Fibroblast of upper back skin (primary cell): ENCODE measurements at regions not wholly inside any gene's neighbourhood (a gene's known extent, or its start where the extent isn't known, plus 50 kb on each side); places are given as distances from the start of the nearest gene placed in this dataset.
A peak's percentile ranks its signal among the peaks of the same experiment; 100 is the strongest.

Source experiments
- DNase-seq: peaks from one replicate; pipeline ENCODE4 v3.0.0-alpha.2; 2013

DNA sequence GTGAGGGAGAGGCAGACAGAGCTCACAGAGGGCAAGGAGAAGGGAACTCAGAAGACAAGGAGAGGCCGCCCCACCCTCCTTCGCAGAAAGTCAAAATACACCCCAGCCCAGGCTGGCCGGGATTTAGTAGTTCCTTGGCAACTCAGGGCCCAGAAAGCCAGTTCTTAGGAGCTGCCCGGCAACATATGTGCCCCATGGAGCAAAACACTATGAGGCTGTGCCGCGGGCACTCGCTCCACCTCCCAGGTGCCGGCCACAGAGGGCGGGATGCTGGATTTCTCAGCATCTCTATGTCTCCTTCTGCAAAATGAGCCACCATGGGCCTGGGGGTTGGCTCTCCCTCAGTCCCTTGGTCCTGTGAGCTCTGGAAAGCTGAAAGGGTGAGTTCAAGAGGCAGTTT, 93.8 kb upstream of the CACNA1A start:
- no peak for DNase-seq

DNA sequence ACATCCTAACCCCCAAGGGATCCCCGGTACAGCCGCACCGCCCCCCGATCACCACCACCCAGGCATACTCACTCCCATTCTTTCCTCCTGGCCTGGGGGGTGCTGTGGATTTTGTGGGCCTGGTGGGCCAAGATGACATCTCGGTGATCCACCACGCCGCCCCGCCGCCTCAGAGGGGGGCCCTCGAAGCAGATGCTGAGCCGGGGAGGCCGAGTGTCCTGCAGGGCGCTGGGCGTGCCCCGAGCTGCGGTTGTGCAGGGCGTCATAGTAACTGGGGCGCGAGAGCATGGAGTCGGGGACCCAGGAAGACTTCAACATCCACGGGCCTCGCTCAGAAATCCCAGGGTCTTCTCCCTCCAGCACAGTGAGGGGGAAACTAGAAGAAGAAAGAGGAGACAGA, 93.4 kb upstream of the CACNA1A start:
- DNase-seq = no peak

DNA sequence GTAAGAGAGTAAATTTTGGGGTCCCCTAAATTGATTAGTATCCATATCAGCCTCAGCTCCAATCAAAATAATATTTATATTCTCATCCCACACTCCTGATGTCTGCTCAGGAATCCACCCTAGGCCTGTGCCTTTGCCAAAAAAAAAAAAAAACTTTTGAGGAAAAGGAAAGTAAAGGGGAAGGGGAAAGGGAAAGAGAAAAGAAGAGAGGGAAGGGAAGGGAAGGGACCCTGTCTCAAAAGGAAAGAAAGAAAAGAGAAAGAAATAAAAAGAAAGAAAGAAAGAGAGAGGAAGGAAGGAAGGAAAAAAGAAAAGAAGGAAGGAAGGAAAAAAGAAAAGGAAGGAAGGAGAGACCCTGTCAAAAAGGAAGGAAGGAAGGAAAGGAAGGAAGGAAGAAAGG, 91.8 kb upstream of the CACNA1A start:
- no peak for DNase-seq

DNA sequence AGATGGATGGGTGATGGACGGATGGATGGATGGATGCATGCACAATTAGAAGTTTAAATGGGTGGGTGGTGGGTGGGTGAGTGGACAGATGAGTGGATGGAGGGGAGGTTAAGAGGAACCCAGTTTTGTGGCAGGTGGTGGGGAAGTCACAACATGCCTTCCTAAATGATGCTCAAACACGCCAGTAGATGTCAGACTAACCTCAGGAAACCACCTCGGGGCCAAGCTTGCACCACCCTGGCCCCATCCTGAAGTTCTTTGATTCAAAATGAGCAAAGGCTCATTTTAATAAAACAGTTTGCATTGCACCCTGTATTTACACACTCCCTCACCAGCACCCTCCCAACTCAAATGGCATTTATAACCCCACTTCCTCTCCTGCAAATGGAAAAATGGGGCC, 91.4 kb upstream of the CACNA1A start:
- DNase-seq = peak; percentile 71

DNA sequence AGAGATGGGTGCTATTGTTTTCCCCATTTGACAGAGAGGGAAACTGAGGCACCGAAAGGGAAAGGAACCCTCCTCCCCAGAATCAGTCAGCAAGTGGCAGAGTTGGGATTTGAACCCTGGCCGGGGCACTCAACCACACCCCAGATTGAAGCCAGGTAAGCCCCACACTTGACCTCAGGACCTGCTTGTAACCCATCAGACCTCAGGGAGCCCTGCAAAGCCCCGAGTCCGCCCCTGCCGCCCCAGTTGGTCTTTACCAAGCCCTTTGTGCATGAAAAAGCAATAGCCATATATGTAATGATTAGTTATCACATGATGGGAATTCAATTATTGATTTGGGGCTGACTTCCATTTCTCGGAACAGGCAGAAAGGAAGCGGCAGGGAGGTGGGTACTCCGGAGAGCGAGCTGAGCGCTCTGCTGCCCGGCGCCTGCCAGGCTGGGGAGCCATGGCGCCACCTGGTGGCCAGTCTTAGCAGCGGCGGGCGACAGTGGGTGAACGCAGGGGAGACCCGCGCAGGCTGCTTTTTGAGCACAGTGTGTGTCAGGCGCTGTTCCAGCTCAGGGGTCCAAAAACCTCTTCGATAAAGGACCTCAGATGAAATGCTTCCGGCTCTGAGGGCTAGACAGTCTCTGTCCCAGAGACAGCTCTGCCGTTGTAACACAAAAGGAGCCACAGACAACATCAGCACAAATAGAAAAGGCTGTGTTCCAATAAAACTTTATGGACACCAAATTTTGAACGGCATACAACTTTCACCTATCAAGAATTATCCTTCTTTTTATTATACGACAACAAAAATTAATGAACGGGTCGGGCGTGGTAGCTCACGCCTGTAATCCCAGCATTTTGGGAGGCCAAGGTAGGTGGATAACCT, 82.9 kb upstream of the CACNA1A start:
- DNase-seq = peak; percentile 50

DNA sequence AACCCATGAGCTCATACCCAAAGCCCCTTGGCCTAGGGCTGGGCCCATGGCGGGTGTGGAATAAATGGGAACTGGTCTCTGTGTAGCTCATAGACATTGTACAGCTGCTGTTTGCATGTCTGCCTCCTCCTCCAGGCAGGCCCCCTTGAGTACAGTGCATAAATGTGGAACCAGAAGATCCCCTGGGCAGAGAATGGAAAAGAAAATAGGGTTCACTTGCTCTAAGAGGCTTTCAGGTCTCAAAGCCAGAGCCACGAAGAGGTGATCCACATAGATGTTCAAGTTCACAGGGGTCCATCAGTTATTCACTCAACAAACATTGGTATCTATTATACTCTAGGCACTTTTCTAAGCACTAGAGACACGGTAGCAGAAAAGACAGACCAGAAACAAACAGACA, 79.2 kb upstream of the CACNA1A start:
- DNase-seq = no peak

DNA sequence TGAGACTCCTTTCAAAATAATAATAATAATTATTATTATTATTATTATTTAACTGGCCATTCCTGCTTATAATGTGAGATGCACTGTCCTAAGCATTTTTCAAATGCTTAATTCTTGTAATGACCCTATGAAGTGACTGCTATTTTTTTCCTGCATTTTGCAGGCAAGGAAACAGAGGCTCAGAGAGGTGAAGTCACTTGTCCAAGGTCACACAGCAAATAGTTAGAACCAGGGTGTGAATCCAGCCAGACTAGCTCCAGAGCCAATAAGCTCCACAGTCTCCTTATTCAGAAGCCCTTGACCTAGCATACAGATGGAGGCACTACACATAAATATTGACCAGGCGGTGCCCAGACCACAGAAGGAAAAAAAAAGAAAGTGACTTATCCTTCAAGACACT, 77.5 kb upstream of the CACNA1A start:
- no peak for DNase-seq

DNA sequence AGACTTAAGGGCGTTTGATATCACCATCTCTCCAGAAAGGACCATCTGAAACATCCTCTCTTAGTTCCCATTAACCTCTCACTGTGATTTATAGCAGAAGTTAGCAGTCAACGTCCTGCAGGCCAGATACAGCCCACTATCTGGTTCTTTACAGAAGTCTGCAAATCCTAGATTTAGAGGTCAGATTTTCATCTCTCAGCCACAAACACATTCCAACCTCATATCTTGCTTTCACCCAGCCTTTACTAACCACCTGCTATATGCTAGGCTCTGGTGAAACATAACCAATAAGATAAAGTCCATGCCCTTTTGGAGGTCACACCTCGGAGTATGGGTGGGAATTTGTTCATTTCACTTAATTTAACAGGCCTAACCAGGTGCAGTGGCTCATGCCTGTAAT, 76.8 kb upstream of the CACNA1A start:
- DNase-seq = no peak

DNA sequence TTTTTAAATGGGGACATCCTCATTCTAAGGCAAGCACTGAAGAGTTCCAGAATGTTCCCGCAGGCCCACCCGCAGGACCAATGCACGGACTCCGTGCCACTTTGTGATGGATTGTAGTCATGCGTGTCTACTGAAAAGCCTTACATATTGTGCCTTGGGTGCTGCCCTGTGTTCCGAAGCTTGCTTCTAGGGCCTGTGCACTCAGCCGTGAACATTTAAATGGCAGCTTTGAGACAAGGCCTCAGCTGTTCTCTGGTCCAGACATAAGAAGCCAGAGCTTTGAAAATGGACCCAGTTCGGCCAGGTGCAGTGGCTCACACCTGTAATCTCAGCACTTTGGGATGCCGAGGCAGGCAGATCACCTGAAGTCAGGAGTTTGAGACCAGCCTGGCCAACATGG, 75.3 kb upstream of the CACNA1A start:
- no peak for DNase-seq

DNA sequence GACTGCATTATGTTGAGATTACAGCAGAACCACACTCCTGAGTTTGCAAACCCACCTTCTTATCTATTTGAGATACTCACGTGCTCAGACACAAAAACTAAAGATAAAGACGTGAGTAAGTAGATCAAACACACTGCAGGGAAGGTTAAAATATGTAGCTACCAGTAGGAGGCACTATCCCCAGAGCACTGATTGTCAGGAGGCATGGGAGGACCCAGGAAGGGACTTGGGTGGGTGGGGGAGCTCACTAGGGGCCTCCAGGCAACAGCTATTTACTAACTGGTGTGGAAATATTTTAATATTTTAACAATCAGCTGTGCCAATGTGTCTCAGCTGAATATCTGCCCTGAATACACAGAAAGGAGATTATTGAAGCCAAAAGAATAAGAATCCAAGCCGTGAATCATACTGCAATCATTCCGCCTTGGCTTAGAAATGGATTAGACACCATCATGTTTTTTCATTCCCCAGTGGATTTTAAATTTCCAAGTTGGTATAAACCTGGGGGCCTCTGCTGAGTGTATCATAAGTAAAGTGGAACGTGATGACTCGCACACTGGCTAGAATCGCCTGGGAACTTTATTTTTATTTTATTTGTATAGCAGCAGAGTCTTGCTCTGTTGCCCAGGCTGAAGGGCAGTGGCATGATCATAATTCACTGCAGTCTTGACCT, 73.2 kb upstream of the CACNA1A start:
- DNase-seq = peak; percentile 78

DNA sequence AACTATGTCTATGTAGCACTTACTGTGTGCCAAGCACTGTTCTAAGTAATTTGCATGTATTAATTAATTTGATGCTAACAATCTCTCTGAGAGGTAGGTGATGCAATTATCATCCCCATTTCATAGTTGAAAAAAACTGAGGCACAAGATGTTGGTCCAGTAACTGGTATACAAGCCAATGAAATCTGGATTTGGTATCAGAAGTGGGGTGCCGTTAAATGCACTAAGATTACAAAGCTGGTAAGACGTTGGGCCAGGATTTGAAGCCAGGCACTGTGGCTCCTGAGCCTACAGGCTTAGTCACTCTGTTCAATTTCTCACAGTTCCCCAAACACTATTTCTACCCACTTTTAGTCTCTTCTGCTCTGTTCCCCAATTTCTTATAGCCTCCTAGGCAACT, 70.4 kb upstream of the CACNA1A start:
- DNase-seq = no peak

DNA sequence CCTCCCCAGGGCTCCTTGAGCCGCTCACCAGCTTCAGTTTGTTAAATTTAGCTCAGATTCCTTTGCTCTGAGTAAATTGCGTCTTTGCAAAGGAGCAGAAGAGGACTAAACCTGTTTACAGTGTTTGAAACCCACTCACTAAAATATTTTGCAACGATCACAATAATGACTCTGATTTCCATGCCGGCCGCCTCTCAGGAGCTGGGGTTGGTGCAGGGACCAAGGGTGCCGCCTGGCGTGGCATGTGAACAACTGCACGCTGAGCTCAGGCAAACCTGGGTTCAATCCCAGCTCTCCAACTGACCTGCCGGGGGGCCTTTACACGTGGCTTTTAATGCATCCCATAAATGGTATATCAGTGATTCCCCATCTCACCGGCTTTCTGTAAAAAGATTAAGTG, 68.7 kb upstream of the CACNA1A start:
- peak; percentile 6 for DNase-seq

DNA sequence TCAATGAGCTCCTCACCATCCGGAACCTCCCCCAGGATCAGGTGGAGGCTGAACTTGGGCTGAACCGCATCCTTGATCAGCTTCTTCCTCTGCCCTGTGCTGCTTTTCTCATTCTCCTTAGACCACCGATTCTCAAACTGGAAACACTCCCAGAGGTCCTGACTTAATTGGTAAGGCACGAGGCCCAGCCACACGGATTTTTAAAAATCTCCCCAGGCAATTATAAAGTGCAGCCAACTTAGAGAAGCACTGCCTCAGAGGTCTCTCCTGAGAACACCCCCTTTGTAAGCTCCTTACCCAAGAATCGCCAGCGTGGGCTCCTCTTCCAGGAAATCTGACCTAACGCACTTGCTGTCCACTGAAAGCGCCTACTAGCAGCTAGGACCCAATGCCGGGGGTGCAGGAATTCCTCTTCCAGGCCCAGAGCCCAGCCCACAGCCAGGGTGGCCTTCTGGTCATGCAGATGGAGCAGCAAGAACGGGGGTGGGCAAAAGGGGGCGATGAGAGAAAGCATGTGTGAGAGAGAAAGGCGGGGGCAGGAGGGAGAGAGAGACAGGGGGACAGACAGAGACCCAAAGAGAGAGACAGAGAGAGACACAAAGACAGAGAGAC, 66.9 kb upstream of the CACNA1A start:
- no peak for DNase-seq

DNA sequence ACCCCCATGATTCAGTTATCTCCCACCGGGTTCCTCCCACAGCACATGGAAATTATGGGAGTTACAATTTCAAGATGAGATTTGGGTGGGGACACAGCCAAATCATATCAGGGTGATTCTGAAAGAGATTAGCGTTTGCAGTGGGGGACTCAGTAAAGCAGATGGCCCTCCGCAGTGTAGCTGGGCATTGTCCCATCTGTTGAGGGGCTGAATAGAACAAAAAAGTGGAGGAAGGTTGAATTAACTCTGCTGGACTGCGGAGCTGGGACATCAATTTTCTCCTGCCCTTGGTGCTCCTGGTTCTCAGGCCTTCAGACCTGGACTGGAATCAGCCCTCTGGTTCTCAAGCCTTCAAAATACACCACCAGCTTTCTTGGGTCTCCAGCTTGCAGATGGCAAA, 55.2 kb upstream of the CACNA1A start:
- no peak for DNase-seq

DNA sequence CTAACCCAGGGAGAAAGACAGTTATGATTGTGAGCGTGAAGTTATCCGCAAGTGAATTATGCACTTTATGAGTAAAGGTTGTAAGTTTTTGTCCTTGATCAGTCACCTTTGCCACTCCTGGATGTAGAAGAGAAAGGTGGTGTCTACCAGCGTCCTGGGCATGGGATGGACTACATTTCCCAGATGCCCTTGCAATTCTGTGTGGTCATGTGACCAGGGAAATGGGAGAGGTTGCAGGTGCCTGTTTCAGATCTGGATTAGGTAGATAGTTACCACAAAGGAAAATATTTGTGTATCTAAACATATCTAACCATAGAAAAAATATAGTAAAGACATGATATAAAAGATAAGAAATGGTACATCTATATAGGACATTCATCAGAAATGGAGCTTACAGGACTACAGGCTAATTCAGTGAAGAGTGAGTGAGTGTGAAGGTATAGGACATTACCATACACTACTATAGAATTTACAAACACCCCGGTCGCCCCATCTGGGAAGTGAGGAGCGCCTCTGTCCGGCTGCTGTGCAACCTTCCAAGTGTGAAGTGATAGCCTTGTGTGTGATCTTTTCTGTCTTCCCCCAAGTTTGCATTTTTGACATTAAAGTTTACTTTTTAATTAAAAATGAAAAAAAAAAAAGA, 51.6 kb upstream of the CACNA1A start:
- DNase-seq = no peak

DNA sequence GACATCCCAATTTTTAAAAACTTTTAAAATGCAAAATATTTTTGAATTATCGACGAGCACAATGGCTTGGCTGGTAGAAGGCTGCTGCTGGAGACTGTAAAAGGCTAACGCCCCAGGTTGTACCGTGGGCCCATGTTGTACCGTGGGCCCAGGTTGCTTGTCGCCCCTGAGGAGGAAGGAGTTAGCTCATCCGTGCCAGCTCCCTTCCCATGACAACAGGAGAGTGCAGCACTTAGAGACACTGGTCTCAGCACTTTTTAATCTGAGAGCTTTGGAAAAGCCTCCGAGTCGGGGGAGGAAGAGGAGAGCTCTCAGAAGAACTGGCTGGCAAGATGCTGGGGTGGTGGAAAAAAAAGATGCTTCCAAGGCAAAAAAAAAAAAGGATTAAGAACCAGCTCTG, 50.3 kb upstream of the CACNA1A start:
- no peak for DNase-seq
